HEK293T (cell line): ENCODE measurements at regions not wholly inside any gene's neighbourhood (a gene's known extent, or its start where the extent isn't known, plus 50 kb on each side); places are given as distances from the start of the nearest gene placed in this dataset.

ENCODE experiments used
- CTCF ChIA-PET: fragments of 350-600 bp; formaldehyde crosslinking; extraction: SDS; loops from one replicate; lab custom pipeline; 2021; ENCODE audit warnings: antibody characterized with exemption, inconsistent platforms; lab: Yijun Ruan, JAX
- POLR2A ChIA-PET: fragments of 350-600 bp; formaldehyde crosslinking; extraction: SDS; loops from one replicate; lab custom pipeline; 2020; ENCODE audit warnings: antibody characterized with exemption, inconsistent platforms; lab: Yijun Ruan, JAX
- DNase-seq: peaks from one replicate; pipeline ENCODE4 v3.0.0; 2012; ENCODE audit warnings: mixed read lengths; ENCODE audit errors: extremely low spot score
- ARNT ChIP-seq: fragments of 450-650 bp; IDR thresholded peaks from 2 replicates; pipeline ENCODE4 v1.6.1; 2017; ENCODE audit warnings: mild to moderate bottlenecking
- BHLHE40 ChIP-seq: fragments of 450-650 bp; IDR thresholded peaks from 2 replicates; pipeline ENCODE4 v1.6.1; 2016; ENCODE audit warnings: mild to moderate bottlenecking, moderate library complexity, borderline replicate concordance
- CTBP1 ChIP-seq: fragments of 450-650 bp; IDR thresholded peaks from 2 replicates; pipeline ENCODE4 v1.6.1; 2016; ENCODE audit warnings: borderline replicate concordance
- ELF4 ChIP-seq: fragments of 450-650 bp; IDR thresholded peaks from 2 replicates; pipeline ENCODE4 v1.6.1; 2017; ENCODE audit warnings: antibody characterized with exemption
- FOXA1 ChIP-seq: fragments of 450-650 bp; IDR thresholded peaks from 2 replicates; pipeline ENCODE4 v1.6.1; 2016; ENCODE audit warnings: mild to moderate bottlenecking
- FOXK2 ChIP-seq: fragments of 450-650 bp; IDR thresholded peaks from 2 replicates; pipeline ENCODE4 v1.6.1; 2016; ENCODE audit warnings: mild to moderate bottlenecking
- FOXM1 ChIP-seq: fragments of 450-650 bp; IDR thresholded peaks from 2 replicates; pipeline ENCODE4 v1.6.1; 2017; ENCODE audit warnings: mild to moderate bottlenecking, borderline replicate concordance
- HDGF ChIP-seq: fragments of 450-650 bp; IDR thresholded peaks from 2 replicates; pipeline ENCODE4 v1.6.1; 2017; ENCODE audit warnings: antibody characterized with exemption, borderline replicate concordance
- L3MBTL2 ChIP-seq: fragments of 450-650 bp; conservative IDR thresholded peaks from 2 replicates; pipeline ENCODE4 v1.6.1; 2016; ENCODE audit warnings: mild to moderate bottlenecking
- LEF1 ChIP-seq: fragments of 450-650 bp; IDR thresholded peaks from 2 replicates; pipeline ENCODE4 v1.6.1; 2017; ENCODE audit warnings: mild to moderate bottlenecking, borderline replicate concordance
- NFRKB ChIP-seq: fragments of 450-650 bp; IDR thresholded peaks from 2 replicates; pipeline ENCODE4 v1.6.1; 2016; ENCODE audit warnings: mild to moderate bottlenecking, moderate library complexity
- SP1 ChIP-seq: fragments of 450-650 bp; IDR thresholded peaks from 2 replicates; pipeline ENCODE4 v1.6.1; 2017
- SUZ12 ChIP-seq: fragments of 450-650 bp; IDR thresholded peaks from 2 replicates; pipeline ENCODE4 v1.6.1; 2016; ENCODE audit warnings: mild to moderate bottlenecking
- TARDBP ChIP-seq: fragments of 450-650 bp; IDR thresholded peaks from 2 replicates; pipeline ENCODE4 v1.6.1; 2016
- ZNF384 ChIP-seq: fragments of 450-650 bp; IDR thresholded peaks from 2 replicates; pipeline ENCODE4 v1.6.1; 2016
- TF ChIP-seq, protein P1 (sequence below): fragments of 450-650 bp; IDR thresholded peaks from 2 replicates; pipeline ENCODE4 v1.6.1; 2016

DNA sequence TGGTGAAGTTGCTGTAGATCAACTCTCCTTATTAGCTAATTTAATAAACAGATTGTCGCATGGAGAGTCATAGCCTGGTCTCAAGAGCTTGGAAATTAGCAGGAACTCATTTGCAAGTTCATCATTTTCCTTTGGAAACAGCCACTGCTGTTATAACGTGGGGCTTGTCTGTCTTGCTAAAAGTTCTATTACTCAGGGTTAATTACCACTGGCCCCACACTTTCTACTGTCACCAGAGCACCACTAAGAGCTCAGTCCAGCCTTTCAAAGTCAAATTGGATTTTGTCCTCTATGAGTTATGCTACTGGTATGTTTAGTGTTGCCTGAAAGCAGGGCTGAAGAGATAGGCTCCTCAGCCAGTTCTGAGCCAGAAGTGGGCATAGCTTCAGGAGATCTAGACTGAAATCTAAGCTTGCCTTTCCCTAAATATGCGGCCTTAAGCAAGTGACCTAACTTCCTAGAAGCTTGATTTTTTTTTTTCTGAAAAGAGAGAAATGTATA, 292.2 kb downstream of the INSC start:
- ChIA-PET POLR2A (no interaction called here), CTCF (interaction anchor here (0.6 to 0.8 kb wide), 3 partner anchors 37 to 678 kb away, joined by 3 read pairs; no protein-coding TSS in a partner anchor)
- no peak for DNase-seq
- TF ChIP-seq FOXM1 (no peak), SUZ12 (no peak), CTBP1 (no peak), LEF1 (no peak), ELF4 (no peak), ZNF384 (no peak), HDGF (no peak), ARNT (no peak), FOXK2 (no peak), L3MBTL2 (no peak), FOXA1 (no peak), NFRKB (no peak), TARDBP (no peak), BHLHE40 (no peak), SP1 (no peak)
- TF ChIP-seq, protein P1, sequence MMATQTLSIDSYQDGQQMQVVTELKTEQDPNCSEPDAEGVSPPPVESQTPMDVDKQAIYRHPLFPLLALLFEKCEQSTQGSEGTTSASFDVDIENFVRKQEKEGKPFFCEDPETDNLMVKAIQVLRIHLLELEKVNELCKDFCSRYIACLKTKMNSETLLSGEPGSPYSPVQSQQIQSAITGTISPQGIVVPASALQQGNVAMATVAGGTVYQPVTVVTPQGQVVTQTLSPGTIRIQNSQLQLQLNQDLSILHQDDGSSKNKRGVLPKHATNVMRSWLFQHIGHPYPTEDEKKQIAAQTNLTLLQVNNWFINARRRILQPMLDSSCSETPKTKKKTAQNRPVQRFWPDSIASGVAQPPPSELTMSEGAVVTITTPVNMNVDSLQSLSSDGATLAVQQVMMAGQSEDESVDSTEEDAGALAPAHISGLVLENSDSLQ, result no peak

DNA sequence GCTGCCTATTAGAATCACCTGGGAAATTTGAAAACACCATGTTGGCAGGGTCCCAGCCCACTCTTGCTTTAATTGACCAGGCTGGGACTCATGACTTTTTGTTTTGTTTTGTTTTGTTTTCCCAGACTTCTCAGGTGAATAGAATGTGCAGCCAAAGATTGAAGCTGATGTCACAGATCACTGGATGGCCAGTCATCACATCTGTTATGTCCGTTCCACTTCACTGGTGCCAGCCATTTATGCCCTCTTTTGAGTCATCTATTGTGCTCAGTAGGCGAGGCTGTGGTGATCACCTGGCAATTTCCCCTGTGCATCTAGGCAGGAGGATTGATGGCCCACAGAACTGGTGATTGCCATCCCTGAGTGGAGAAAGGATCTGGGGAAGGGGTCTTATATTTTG, 297.3 kb downstream of the INSC start:
- TF ChIP-seq SP1, result no peak
- TF ChIP-seq SUZ12, result no peak
- TF ChIP-seq, protein P1, result no peak
- ChIA-PET CTCF (no interaction called here), POLR2A (no interaction called here)
- no peak for DNase-seq

DNA sequence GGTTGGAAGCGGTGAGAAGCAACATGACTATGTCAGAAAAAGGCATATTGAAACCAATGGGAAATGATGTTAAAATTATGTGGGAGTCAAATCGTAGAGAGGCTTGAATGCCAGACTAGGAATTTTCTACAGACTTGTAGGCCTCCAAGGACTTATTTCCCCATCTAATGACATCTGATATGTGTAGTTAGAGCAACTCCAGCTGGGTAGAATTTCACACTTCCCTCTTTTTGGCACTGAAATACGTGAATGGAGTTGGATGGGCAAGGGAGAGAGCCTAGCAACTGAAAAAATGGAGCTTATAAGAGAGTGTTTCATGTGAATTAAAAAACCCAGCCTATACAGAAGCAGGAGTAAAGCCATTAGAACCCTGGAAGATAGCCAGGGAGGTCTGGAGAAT, 304.2 kb downstream of the INSC start:
- CTCF ChIA-PET, result no interaction called here
- DNase-seq, result no peak
- POLR2A ChIA-PET, result no interaction called here
- TF ChIP-seq, protein P1, result no peak
- TF ChIP-seq FOXK2 (no peak), ZNF384 (no peak)

DNA sequence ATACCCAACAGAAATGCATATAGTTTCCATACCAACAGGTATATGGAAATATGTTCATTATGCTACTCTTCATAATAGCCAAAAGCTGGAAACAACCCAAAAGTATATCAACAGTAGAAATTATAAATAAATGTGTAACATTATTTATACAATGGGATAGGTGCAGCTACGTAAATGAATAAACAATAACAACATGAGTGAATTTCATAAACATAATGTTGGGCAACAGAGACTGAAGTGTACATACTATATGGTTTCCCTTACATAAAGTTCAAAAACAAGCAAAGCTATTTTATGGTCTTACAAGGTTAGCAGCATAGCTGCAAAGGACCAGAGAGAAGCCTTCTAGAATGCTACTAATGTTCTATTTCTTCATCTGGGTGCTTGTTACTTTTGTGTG, 305.0 kb downstream of the INSC start:
- DNase-seq, result no peak
- ChIA-PET CTCF (no interaction called here), POLR2A (no interaction called here)
- no peak for TF ChIP-seq SUZ12
- no peak for TF ChIP-seq L3MBTL2

DNA sequence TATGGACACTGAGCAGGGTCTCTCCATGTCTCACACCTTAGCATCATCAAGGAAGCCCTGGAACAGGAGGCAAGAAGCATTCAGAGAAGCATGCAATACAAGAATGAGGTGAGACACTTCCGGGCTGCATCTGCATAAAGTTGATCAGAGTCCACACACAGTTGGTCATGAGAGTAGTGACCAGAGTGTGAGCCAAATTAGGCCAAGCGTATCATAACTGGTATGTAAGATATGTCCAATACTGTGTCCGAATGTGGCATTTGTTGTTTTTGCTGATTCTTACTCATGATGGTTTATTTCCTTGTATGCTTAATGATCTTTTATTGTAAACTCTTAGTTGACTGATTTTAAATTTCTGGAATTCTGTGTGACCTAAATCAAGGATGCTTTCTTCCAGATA, 315.7 kb downstream of the INSC start:
- TF ChIP-seq SP1, result no peak
- no peak for TF ChIP-seq SUZ12
- no peak for TF ChIP-seq FOXM1
- TF ChIP-seq L3MBTL2, result no peak
- no peak for TF ChIP-seq TARDBP
- TF ChIP-seq LEF1, result no peak
- TF ChIP-seq FOXA1, result no peak
- TF ChIP-seq, protein P1, result no peak
- no peak for TF ChIP-seq ZNF384
- no peak for TF ChIP-seq CTBP1
- no peak for TF ChIP-seq BHLHE40
- no peak for TF ChIP-seq ELF4
- no peak for TF ChIP-seq HDGF
- no peak for TF ChIP-seq FOXK2
- TF ChIP-seq ARNT, result no peak
- no peak for TF ChIP-seq NFRKB
- POLR2A ChIA-PET, result no interaction called here
- CTCF ChIA-PET, result no interaction called here

GRCh38 chr11:15434529-15434928, 319.8 kb downstream of the INSC start:
- ChIA-PET CTCF (interaction anchor here (0.7 kb wide), 1 partner anchor 20 kb away, joined by 3 read pairs; no protein-coding TSS in a partner anchor), POLR2A (no interaction called here)
- TF ChIP-seq SUZ12, result no peak
- no peak for TF ChIP-seq FOXK2
- TF ChIP-seq, protein P1, result no peak
- TF ChIP-seq SP1, result no peak
- no peak for TF ChIP-seq ELF4
- no peak for TF ChIP-seq BHLHE40
- no peak for TF ChIP-seq LEF1
- no peak for TF ChIP-seq L3MBTL2
- no peak for TF ChIP-seq HDGF
- no peak for TF ChIP-seq FOXA1
- TF ChIP-seq CTBP1, result no peak
- no peak for TF ChIP-seq ZNF384
- no peak for TF ChIP-seq NFRKB
- DNase-seq, result no peak

More for the DNA sequence above, 315.7 kb downstream of the INSC start:
- DNase-seq, result no peak
